ENCODE measurements at regions not wholly inside any gene's neighbourhood (a gene's known extent, or its start where the extent isn't known, plus 50 kb on each side); places are given as distances from the start of the nearest gene placed in this dataset.
"Not testable (repeated sequence)": the region's sequence is repeated elsewhere in the genome, so short reads cannot be mapped to it uniquely, and the experiment has no call there.

- CTCF ChIA-PET, result no interaction called here
- 5% methylated on average over 2 of the region's 2 CpGs for WGBS (ENCODE audit: missing lambda C conversion rate)
- Histone ChIP-seq H3K27ac (no peak overlapping the region), H3K4me3 (no peak overlapping the region), H3K4me1 (no peaks in the 10 kb centered on the region), H3K4me2 (no peak overlapping the region), H3K9me3 (no peaks in the 10 kb centered on the region; the same call in 2 of the 3 replicates)
- no peak for FAIRE-seq
- POLR2A ChIA-PET, result no interaction called here
- no peak for DNase-seq (ENCODE audit: low read depth in 1 of 2, low spot score in 1 of 2)
- no peak for TF ChIP-seq FOXS1 (CRISPR knock-in tag; IDR thresholded peaks at IDR 0.05)
- TF ChIP-seq HES2 (IDR thresholded peaks at IDR 0.05), result no peak
- TF ChIP-seq NR3C1 (IDR thresholded peaks at IDR 0.05), result no peak
- TF ChIP-seq RARB (CRISPR knock-in tag; IDR thresholded peaks at IDR 0.05), result no peak
- TF ChIP-seq ZSCAN20 (CRISPR knock-in tag; IDR thresholded peaks at IDR 0.05), result no peak
- TF ChIP-seq MAFK (IDR thresholded peaks at IDR 0.05; ENCODE audit: partially characterized antibody), result no peak
- no peak for TF ChIP-seq PBX3 (IDR thresholded peaks at IDR 0.05)
- no peak for TF ChIP-seq RFX5 (IDR thresholded peaks at IDR 0.05)
- no peak for TF ChIP-seq SMC3 (IDR thresholded peaks at IDR 0.05)
- no peak for TF ChIP-seq USF2 (IDR thresholded peaks at IDR 0.05)
- no peak for TF ChIP-seq POLR2AphosphoS2 (conservative IDR thresholded peaks at IDR 0.05; ENCODE audit: low read length)
- no peak for TF ChIP-seq GATA3 (IDR thresholded peaks at IDR 0.05; ENCODE audit: borderline replicate concordance)
- TF ChIP-seq MYC (IDR thresholded peaks at IDR 0.05; ENCODE audit: borderline replicate concordance, low read length), result no peak
- no peak for TF ChIP-seq JUN (IDR thresholded peaks at IDR 0.05)
- no peak for TF ChIP-seq HDAC2 (IDR thresholded peaks at IDR 0.05)
- TF ChIP-seq CBX8 (IDR thresholded peaks at IDR 0.05), result no peak
- no peak for TF ChIP-seq EHF (CRISPR knock-in tag; IDR thresholded peaks at IDR 0.05)
- no peak for ATAC-seq
Observed at GRCh38 chr9:82436475-82436874, 447.9 kb downstream of the SPATA31D1 start.

GRCh38 chr9:82437183-82437582, 448.6 kb downstream of the SPATA31D1 start:
- H3K27ac ChIP-seq; ATAC-seq; H3K4me2 ChIP-seq; POLR2A ChIA-PET; H3K4me1 ChIP-seq; DNase-seq (ENCODE audit: low read depth in 1 of 2, low spot score in 1 of 2); H3K4me3 ChIP-seq; H3K9me3 ChIP-seq: not testable (repeated sequence)
- peak; percentile 65 for FAIRE-seq
- CTCF ChIA-PET, result interaction anchor here (0.7 kb wide), 1 partner anchor 11 kb away, joined by 3 read pairs; no protein-coding TSS in a partner anchor
- WGBS (ENCODE audit: missing lambda C conversion rate), result 38% methylated on average over 3 of the region's 3 CpGs

GRCh38 chr9:82438581-82438980, 450.0 kb downstream of the SPATA31D1 start:
- Histone ChIP-seq H3K27ac (no peak overlapping the region), H3K4me1 (no peaks in the 10 kb centered on the region), H3K4me3 (no peak overlapping the region), H3K4me2 (no peak overlapping the region), H3K9me3 (no peaks in the 10 kb centered on the region; the same call in 2 of the 3 replicates)
- TF ChIP-seq HDAC2 (IDR thresholded peaks at IDR 0.05), result no peak
- no peak for TF ChIP-seq HOXB13 (CRISPR knock-in tag; IDR thresholded peaks at IDR 0.05; ENCODE audit: low read depth)
- ATAC-seq (no peak), FAIRE-seq (no peak), DNase-seq (ENCODE audit: low read depth in 1 of 2, low spot score in 1 of 2) (no peak)
- POLR2A ChIA-PET, result no interaction called here
- CTCF ChIA-PET, result no interaction called here

GRCh38 chr9:82443312-82443711, 454.7 kb downstream of the SPATA31D1 start:
- no peak overlapping the region for H3K27ac ChIP-seq
- H3K4me2 ChIP-seq, result no peak overlapping the region
- ChIA-PET POLR2A (no interaction called here), CTCF (no interaction called here)
- no peak overlapping the region for H3K4me3 ChIP-seq
- TF ChIP-seq CEBPB (IDR thresholded peaks at IDR 0.05) (no peak), POLR2A (IDR thresholded peaks at IDR 0.05; ENCODE audit: low read length) (no peak), CHD4 (IDR thresholded peaks at IDR 0.05; ENCODE audit: borderline replicate concordance) (no peak), POLR2AphosphoS2 (conservative IDR thresholded peaks at IDR 0.05; ENCODE audit: low read length) (no peak), MYC (IDR thresholded peaks at IDR 0.05; ENCODE audit: borderline replicate concordance, low read length) (no peak), ATOH8 (CRISPR knock-in tag; IDR thresholded peaks at IDR 0.05; ENCODE audit: low read depth) (no peak), ZSCAN20 (CRISPR knock-in tag; IDR thresholded peaks at IDR 0.05) (no peak)
- no peak for ATAC-seq
- 0 out of 3 replicates have a peak, but pooled peaks cover 4% of the 10 kb centered on the region for H3K9me3 ChIP-seq
- H3K4me1 ChIP-seq, result no peaks in the 10 kb centered on the region
- no peak for DNase-seq (ENCODE audit: low read depth in 1 of 2, low spot score in 1 of 2)
- FAIRE-seq, result no peak

Measured in A549 (cell line).